Bronchial epithelial cell (primary cell): ENCODE measurements at regions not wholly inside any gene's neighbourhood (a gene's known extent, or its start where the extent isn't known, plus 50 kb on each side); places are given as distances from the start of the nearest gene placed in this dataset.
"Not testable (repeated sequence)": the region's sequence is repeated elsewhere in the genome, so short reads cannot be mapped to it uniquely, and the experiment has no call there.

Source experiments
- DNase-seq: peaks from one replicate; pipeline ENCODE4 v3.0.0-alpha.2; 2010; ENCODE audit warnings: low read depth
- FAIRE-seq: peaks from 2 replicates; lab custom pipeline; 2011; peaks lifted over from hg19 to GRCh38; lab: Jason Lieb, UNC
- H3K27me3 ChIP-seq: 2 replicates; pipeline ENCODE4 v1.5.1; 2011; ENCODE audit warnings: low read length; ENCODE audit not compliant: control insufficient read depth, insufficient read depth
- H3K36me3 ChIP-seq: 2 replicates; pipeline ENCODE4 v1.5.1; 2011; ENCODE audit warnings: low read length; ENCODE audit not compliant: control insufficient read depth, insufficient read depth
- H3K4me3 ChIP-seq: 2 replicates; pipeline ENCODE4 v1.5.1; 2011; ENCODE audit warnings: mild to moderate bottlenecking, low read depth, low read length, control low read depth

DNA sequence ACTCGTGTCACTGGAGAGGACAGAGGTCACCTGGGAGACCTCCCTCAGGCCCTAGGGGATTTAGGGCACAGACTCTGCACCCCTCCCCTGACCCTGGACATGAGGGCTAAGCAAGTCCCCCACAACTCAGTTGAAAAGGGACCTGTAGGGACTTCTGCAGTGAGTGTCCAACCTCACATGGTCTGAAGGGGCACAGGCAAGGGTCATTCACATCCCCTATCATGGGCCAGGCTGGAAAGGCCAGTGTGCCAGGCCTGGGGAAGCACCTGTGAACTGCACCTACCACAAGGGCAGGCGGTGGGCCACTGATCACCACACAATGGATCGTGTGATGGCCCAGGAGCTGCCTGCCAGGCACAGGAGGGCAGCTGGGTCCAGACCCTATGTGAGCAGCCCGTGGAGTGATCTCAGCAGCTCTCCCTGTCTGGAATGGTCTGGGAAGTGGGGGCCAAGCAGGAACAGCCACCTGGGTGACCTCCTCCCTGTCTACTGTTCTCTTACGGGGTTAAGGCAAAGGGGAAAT lies 1502.6 kb upstream of the TPTE start:
- H3K36me3 ChIP-seq, H3K27me3 ChIP-seq, H3K4me3 ChIP-seq, FAIRE-seq, DNase-seq: not testable (repeated sequence)

GRCh38 chr21:9024006-9024767 lies 1497.2 kb upstream of the TPTE start:
- H3K27me3 ChIP-seq, FAIRE-seq, DNase-seq, H3K4me3 ChIP-seq, H3K36me3 ChIP-seq: not testable (repeated sequence)

GRCh38 chr21:9026729-9027416 lies 1494.5 kb upstream of the TPTE start:
- H3K27me3 ChIP-seq, DNase-seq, H3K36me3 ChIP-seq, H3K4me3 ChIP-seq, FAIRE-seq: not testable (repeated sequence)

- not testable (repeated sequence) for H3K4me3 ChIP-seq, FAIRE-seq, DNase-seq, H3K36me3 ChIP-seq, H3K27me3 ChIP-seq
Measured at GRCh38 chr21:9027417-9027800, 1494.0 kb upstream of the TPTE start.

- H3K27me3 ChIP-seq, H3K4me3 ChIP-seq, FAIRE-seq, H3K36me3 ChIP-seq, DNase-seq: not testable (repeated sequence)
Measured at GRCh38 chr21:9028624-9029431, 1492.6 kb upstream of the TPTE start.

DNA sequence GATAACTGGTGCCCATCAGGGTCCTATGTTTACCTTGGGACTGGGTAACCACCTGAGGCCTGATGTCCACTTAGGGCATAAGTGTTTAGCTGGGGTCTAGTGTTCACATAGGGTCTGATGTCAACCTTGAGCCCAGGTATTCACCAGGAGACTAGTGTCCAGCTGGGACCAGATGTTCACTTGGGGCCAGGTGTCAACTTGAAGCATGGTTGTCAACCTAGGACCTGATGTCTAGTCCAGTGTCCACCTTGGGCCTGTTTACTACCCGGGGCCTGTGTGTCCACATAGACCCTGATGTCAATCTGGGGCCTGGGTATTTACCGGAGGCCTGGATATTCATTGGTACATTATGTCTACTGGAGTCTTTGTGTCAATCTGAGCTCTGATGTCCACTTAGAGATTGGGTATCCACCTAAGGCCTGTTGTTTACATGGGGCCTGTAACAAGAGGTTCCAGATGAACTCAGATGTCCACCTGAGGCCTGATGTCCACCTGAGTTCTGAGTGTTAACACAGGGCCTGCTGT lies 1491.2 kb upstream of the TPTE start:
- H3K36me3 ChIP-seq, DNase-seq, FAIRE-seq, H3K27me3 ChIP-seq, H3K4me3 ChIP-seq: not testable (repeated sequence)

DNA sequence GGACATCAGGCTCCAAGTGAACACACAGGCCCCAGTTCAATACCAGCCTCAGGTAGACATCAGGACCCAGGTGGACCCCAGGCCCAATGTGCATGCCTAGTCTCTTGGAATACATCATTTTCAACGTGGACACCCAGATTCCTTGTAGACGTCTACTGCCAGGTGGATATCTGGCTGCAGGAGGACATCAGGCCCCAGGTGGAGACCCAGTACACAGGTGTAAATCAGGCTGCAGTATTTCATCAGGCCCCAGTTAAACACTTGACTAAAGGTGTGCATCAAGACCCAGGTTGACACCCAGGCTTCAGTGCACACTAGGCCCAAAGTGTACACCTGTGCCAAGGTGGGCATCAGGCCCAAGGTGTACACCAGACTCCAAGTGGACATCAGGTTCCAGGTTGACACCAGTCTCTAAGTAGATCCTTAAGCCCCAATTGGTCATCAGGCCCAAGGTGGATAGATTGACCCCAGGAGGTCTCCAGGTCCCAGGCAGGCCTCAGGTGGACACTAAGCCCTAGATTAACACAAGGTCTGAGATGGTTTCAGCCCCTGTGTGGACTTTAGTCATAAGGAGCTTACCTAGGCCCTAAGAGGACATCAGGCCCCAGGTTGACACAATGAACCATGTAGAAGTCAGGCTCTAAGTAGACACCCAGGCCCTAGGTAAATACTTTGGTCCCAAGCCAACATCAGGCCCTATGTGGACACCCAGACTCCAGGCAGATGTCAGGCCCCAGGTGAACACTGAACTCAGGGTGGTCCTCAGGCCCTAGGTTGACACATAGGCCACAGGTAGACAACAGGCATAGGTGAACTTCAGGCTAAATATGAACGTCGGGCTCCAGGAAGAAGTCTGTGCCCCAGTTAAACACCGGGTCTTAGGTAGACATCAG lies 1489.7 kb upstream of the TPTE start:
- not testable (repeated sequence) for DNase-seq, H3K27me3 ChIP-seq, H3K36me3 ChIP-seq, H3K4me3 ChIP-seq
- FAIRE-seq = peak; percentile 90

DNA sequence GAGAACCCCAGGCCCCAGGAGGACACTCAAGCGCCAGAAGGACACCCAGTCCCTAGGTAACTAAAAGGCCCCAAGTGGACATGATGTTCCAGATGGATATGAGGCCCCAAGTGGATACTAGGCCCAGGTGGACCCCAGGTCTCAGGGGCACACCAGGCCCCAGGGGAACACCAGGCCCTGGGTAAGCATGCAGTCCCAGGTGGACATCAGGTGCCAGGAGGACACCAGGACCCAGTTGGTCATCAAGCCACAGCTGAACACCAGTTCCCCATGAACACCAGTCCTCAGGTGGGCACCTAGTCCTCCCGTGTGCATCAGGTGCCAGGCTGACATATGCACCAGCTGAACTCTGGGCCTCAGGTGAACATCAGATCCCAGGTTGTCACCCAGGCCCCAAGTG lies 1488.8 kb upstream of the TPTE start:
- not testable (repeated sequence) for H3K27me3 ChIP-seq, H3K4me3 ChIP-seq, H3K36me3 ChIP-seq, FAIRE-seq, DNase-seq

GRCh38 chr21:9033295-9033694 lies 1488.1 kb upstream of the TPTE start:
- DNase-seq, FAIRE-seq, H3K36me3 ChIP-seq, H3K4me3 ChIP-seq, H3K27me3 ChIP-seq: not testable (repeated sequence)

DNA sequence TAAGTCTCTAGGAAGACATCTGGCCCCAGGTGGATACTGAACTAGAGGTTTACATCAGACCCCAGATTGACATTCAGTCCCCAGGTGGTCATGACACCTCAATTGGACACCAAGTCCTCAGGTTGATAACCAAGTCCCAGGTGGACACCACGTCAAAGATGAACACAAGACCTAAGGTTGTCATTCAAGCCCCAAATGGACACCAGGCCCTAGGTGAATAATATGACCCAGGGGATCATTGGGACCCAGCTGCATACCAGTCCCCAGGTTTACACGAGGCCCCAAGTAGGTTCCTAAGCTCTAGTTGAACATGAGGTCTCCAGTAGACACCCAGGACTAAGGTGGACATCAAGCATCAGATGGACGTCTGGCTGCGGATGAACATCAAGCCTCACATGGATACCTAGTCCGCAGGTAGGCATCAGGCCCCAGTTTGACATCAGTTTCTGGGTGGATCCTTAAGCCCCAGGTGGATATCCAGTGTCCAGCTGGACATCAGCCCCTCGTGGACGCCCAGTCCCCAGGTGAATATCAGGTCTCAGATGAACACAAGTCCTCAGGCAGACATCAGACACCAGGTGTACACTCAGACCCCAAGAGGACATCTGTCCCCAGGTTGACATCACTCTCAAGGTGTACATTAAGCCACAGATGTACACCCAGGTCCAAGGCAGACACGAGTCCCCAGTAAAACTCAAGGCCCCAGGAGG lies 1486.7 kb upstream of the TPTE start:
- H3K27me3 ChIP-seq, H3K4me3 ChIP-seq, DNase-seq, H3K36me3 ChIP-seq: not testable (repeated sequence)
- FAIRE-seq = peak; percentile 99

DNA sequence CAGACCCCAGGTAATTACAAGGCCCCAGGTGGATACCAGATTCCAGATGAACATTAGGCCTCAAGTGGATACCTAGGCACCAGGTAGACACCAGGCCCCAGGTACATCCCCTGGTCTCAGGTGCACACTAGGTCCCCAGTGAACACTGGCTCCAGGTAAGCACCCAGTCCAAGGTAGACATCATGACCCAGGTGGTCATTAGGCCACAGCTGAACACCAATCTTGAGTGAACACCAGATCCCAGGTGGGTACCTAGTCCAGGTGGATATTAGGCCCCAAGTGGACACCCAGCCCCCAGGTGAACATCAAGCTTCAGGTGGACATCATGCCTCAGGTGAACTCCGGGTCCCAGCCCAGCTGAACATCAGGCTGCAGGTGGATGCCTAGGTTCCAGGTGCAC lies 1486.2 kb upstream of the TPTE start:
- not testable (repeated sequence) for H3K4me3 ChIP-seq, FAIRE-seq, H3K27me3 ChIP-seq, H3K36me3 ChIP-seq, DNase-seq

GRCh38 chr21:9035970-9036369 lies 1485.4 kb upstream of the TPTE start:
- not testable (repeated sequence) for H3K4me3 ChIP-seq, H3K27me3 ChIP-seq, H3K36me3 ChIP-seq, DNase-seq, FAIRE-seq
